HAP-1 (cell line): ENCODE measurements at regions not wholly inside any gene's neighbourhood (a gene's known extent, or its start where the extent isn't known, plus 50 kb on each side); places are given as distances from the start of the nearest gene placed in this dataset.
A peak's percentile ranks its signal among the peaks of the same experiment; 100 is the strongest.

Experiments
- DNase-seq, 2 experiments: peaks; one replicate each; pipeline ENCODE4 v3.0.0-alpha.2; 2016 to 2020; ENCODE audit warnings: low spot score in 2 of 2
- H3K27me3 ChIP-seq: fragments of 250-450 bp; sonication (Bioruptor Pico); 2 replicates; pipeline ENCODE4 v1.5.1; 2020; ENCODE audit warnings: low read depth, mild to moderate bottlenecking, moderate library complexity
- H3K36me3 ChIP-seq: fragments of 250-450 bp; sonication (Bioruptor Pico); replicated peaks from 2 replicates; pipeline ENCODE4 v1.5.1; 2020; ENCODE audit warnings: mild to moderate bottlenecking
- H3K4me1 ChIP-seq: fragments of 250-450 bp; sonication (Bioruptor Pico); 2 replicates; pipeline ENCODE4 v1.5.1; 2020; ENCODE audit warnings: mild to moderate bottlenecking
- H3K4me3 ChIP-seq: fragments of 250-450 bp; sonication (Bioruptor Pico); 2 replicates; pipeline ENCODE4 v1.5.1; 2020; ENCODE audit warnings: mild to moderate bottlenecking, moderate library complexity
- H3K9me3 ChIP-seq: fragments of 250-450 bp; sonication (Bioruptor Pico); 2 replicates; pipeline ENCODE4 v1.5.1; 2020; ENCODE audit warnings: mild to moderate bottlenecking, moderate library complexity
- in situ Hi-C: fragments of 300-500 bp; cut with MboI; formaldehyde crosslinking; loops from 3 replicates; pipeline ENCODE4 v1.14.3; 2020; ENCODE audit warnings: low sequenced_read_pairs, inconsistent platforms, mixed read lengths

- DNase-seq, result no peak
- H3K27me3 ChIP-seq, result no peaks in the 10 kb centered on the region
- peaks cover 16% of the 10 kb centered on the region for H3K4me1 ChIP-seq
- H3K4me3 ChIP-seq, result no peak overlapping the region
- no peaks in the 10 kb centered on the region for H3K9me3 ChIP-seq
- H3K36me3 ChIP-seq, result no peaks in the 10 kb centered on the region
- in situ Hi-C loops, result no loop called here
Observed at GRCh38 chr6:90795078-90795477, 208.2 kb upstream of the MAP3K7 start.

GRCh38 chr6:90793771-90794170, 206.9 kb upstream of the MAP3K7 start:
- no peaks in the 10 kb centered on the region for H3K36me3 ChIP-seq
- in situ Hi-C loops, result no loop called here

DNA sequence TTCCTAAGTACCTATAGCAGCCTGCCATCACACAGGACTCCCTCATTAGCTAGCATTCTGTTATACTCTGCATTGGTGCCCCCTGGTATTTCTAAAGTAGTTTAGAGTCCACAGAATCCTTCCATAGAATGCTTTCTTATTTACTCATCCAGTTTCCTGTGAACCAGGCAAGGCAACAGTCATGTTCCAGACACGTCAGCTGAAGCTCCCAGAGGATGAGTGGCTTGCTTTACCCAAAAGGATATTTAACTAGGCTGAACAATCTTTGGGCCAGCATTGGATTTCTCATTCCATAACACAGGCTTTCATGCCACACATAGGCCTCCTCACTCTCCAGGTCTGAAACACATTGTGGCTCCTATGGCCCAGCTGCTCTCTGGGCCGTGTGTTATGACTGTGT, 203.8 kb upstream of the MAP3K7 start:
- Histone ChIP-seq H3K9me3 (no peaks in the 10 kb centered on the region), H3K4me1 (peaks cover 22% of the 10 kb centered on the region), H3K27me3 (no peaks in the 10 kb centered on the region), H3K36me3 (no peaks in the 10 kb centered on the region), H3K4me3 (no peak overlapping the region)
- in situ Hi-C loops, result no loop called here
- no peak for DNase-seq

More at GRCh38 chr6:90793771-90794170, 206.9 kb upstream of the MAP3K7 start:
- Histone ChIP-seq H3K27me3 (no peaks in the 10 kb centered on the region), H3K9me3 (no peaks in the 10 kb centered on the region), H3K4me1 (peaks cover 16% of the 10 kb centered on the region), H3K4me3 (no peak overlapping the region)
- peak in 1 of 2 experiments; percentile 98 for DNase-seq

GRCh38 chr6:90790058-90790457, 203.2 kb upstream of the MAP3K7 start:
- Histone ChIP-seq H3K36me3 (no peaks in the 10 kb centered on the region), H3K9me3 (no peaks in the 10 kb centered on the region), H3K27me3 (no peaks in the 10 kb centered on the region), H3K4me1 (peaks cover 22% of the 10 kb centered on the region), H3K4me3 (no peak overlapping the region)
- no peak for DNase-seq
- in situ Hi-C loops, result no loop called here

DNA sequence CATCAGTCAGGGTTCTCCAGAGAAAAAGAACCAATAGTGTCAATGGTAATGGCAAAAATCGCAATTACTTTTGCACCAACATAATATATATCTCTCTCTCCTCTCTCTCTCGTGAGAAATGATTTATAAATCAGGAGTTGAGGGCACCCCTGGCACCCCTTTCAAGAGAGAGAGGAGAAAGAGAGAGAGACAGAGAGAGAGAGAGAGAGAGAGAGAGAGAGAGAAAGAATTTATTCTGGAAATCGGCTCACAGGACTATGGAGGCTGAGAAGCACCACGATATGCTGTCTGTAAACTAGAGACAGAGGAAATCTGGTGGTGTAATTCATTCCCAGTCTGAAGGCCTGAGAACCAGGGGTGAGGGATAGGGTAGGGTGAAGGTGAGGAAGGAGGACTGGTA, 201.9 kb upstream of the MAP3K7 start:
- peaks cover 9% of the 10 kb centered on the region for H3K27me3 ChIP-seq
- H3K4me3 ChIP-seq, result no peak overlapping the region
- H3K9me3 ChIP-seq, result no peaks in the 10 kb centered on the region
- peaks cover 13% of the 10 kb centered on the region for H3K4me1 ChIP-seq
- H3K36me3 ChIP-seq, result no peaks in the 10 kb centered on the region
- no peak for DNase-seq
- in situ Hi-C loops, result no loop called here

GRCh38 chr6:90787446-90787845, 200.6 kb upstream of the MAP3K7 start:
- Histone ChIP-seq H3K27me3 (peaks cover 22% of the 10 kb centered on the region), H3K36me3 (no peaks in the 10 kb centered on the region), H3K4me3 (no peak overlapping the region), H3K9me3 (no peaks in the 10 kb centered on the region), H3K4me1 (peaks cover 7% of the 10 kb centered on the region)
- in situ Hi-C loops, result no loop called here
- DNase-seq, result peak; percentile 42 to 85

GRCh38 chr6:90780778-90781177, 193.9 kb upstream of the MAP3K7 start:
- Histone ChIP-seq H3K36me3 (no peaks in the 10 kb centered on the region), H3K9me3 (no peaks in the 10 kb centered on the region), H3K4me3 (no peak overlapping the region), H3K4me1 (0 out of 2 replicates have a peak, but pooled peaks cover 4% of the 10 kb centered on the region), H3K27me3 (peaks cover 34% of the 10 kb centered on the region)
- DNase-seq, result no peak
- in situ Hi-C loops, result no loop called here

DNA sequence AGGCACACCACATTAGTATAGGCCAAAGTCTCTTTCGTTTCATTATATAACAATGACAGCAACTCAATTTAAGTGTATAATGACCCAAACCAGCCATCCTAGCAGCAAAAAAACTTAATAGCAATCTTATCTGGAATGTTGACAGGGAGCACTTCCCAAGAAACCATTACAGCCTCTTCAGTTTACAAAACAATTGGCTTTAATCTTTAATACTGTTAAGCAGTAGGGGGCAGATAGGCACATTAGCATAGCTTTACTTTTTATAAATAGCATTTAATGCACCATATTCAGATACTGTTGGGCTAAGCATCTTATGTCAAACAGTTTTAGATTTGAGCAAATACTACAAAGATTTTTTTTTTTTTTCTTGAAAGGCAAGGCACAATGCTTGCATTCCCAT, 193.3 kb upstream of the MAP3K7 start:
- peak in 1 of 2 experiments; percentile 66 for DNase-seq
- Histone ChIP-seq H3K36me3 (no peaks in the 10 kb centered on the region), H3K4me1 (0 out of 2 replicates have a peak, but pooled peaks cover 4% of the 10 kb centered on the region), H3K4me3 (no peak overlapping the region), H3K27me3 (peaks cover 34% of the 10 kb centered on the region), H3K9me3 (no peaks in the 10 kb centered on the region)
- in situ Hi-C loops, result no loop called here

- Histone ChIP-seq H3K36me3 (no peaks in the 10 kb centered on the region), H3K27me3 (peaks cover 24% of the 10 kb centered on the region), H3K4me1 (0 out of 2 replicates have a peak, but pooled peaks cover 4% of the 10 kb centered on the region), H3K4me3 (no peak overlapping the region), H3K9me3 (no peaks in the 10 kb centered on the region)
- in situ Hi-C loops, result no loop called here
- no peak for DNase-seq
Observed at GRCh38 chr6:90778417-90779203, 191.7 kb upstream of the MAP3K7 start.

DNA sequence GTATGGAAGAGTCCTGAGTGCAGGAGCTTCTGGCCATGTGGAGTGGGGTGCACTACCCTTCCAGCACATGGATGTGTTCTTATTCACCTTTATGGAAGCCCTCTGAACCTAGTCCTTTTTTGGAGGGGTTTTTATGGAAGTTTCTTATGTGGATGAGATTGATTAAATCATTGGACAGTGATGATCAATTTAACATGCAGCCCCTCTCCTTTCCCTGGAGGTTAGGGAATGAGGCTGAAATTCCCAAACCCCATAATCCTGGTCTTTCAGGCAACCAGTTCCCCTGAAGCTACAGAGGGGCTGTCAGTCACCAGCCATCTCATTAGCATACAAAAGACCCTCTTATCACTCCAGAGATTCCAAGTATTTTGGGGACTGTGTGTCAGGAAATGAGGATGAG, 183.9 kb upstream of the MAP3K7 start:
- Histone ChIP-seq H3K36me3 (no peaks in the 10 kb centered on the region), H3K27me3 (peaks cover 2% of the 10 kb centered on the region; the same call in 1 of the 2 replicates), H3K9me3 (no peaks in the 10 kb centered on the region), H3K4me3 (no peak overlapping the region), H3K4me1 (no peaks in the 10 kb centered on the region)
- DNase-seq, result no peak
- in situ Hi-C loops, result no loop called here

- Histone ChIP-seq H3K36me3 (no peaks in the 10 kb centered on the region), H3K27me3 (no peaks in the 10 kb centered on the region), H3K9me3 (no peaks in the 10 kb centered on the region), H3K4me1 (no peaks in the 10 kb centered on the region), H3K4me3 (no peak overlapping the region)
- no peak for DNase-seq
- in situ Hi-C loops, result no loop called here
Observed at GRCh38 chr6:90765895-90766294, 179.0 kb upstream of the MAP3K7 start.

GRCh38 chr6:90765491-90765890, 178.6 kb upstream of the MAP3K7 start:
- no peaks in the 10 kb centered on the region for H3K27me3 ChIP-seq
- in situ Hi-C loops, result no loop called here
- no peaks in the 10 kb centered on the region for H3K36me3 ChIP-seq
- no peaks in the 10 kb centered on the region for H3K4me1 ChIP-seq
- H3K4me3 ChIP-seq, result no peak overlapping the region
- H3K9me3 ChIP-seq, result no peaks in the 10 kb centered on the region
- no peak for DNase-seq

DNA sequence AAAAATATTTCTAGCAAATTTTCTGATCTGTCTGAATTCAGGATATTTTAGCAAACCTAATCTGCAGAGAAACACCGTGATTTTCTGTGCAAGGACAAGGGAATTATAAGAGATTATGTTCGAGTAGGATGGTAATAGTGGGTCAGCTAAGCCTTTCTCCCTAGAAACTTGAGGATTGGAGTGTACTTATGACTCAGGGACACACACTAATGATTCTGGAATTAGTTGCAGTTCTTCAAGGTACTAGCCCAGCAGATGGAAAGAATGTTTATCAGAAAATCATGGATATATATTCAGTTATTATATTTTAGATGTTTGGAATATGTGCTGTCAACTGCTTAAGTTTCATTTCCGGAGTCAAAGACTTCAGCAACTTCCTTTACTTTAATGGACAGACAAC, 177.1 kb upstream of the MAP3K7 start:
- no peak overlapping the region for H3K4me3 ChIP-seq
- in situ Hi-C loops, result no loop called here
- H3K4me1 ChIP-seq, result no peaks in the 10 kb centered on the region
- no peaks in the 10 kb centered on the region for H3K27me3 ChIP-seq
- no peak for DNase-seq
- H3K36me3 ChIP-seq, result no peaks in the 10 kb centered on the region
- H3K9me3 ChIP-seq, result no peaks in the 10 kb centered on the region

- H3K36me3 ChIP-seq, result no peaks in the 10 kb centered on the region
- H3K4me3 ChIP-seq, result no peak overlapping the region
- 0 out of 2 replicates have a peak, but pooled peaks cover 3% of the 10 kb centered on the region for H3K27me3 ChIP-seq
- no peak for DNase-seq
- no peaks in the 10 kb centered on the region for H3K4me1 ChIP-seq
- in situ Hi-C loops, result no loop called here
- no peaks in the 10 kb centered on the region for H3K9me3 ChIP-seq
Observed at GRCh38 chr6:90759664-90760063, 172.8 kb upstream of the MAP3K7 start.
